ENCODE measurements at regions not wholly inside any gene's neighbourhood (a gene's known extent, or its start where the extent isn't known, plus 50 kb on each side); places are given as distances from the start of the nearest gene placed in this dataset.
"Not testable (repeated sequence)": the region's sequence is repeated elsewhere in the genome, so short reads cannot be mapped to it uniquely, and the experiment has no call there.

DNA sequence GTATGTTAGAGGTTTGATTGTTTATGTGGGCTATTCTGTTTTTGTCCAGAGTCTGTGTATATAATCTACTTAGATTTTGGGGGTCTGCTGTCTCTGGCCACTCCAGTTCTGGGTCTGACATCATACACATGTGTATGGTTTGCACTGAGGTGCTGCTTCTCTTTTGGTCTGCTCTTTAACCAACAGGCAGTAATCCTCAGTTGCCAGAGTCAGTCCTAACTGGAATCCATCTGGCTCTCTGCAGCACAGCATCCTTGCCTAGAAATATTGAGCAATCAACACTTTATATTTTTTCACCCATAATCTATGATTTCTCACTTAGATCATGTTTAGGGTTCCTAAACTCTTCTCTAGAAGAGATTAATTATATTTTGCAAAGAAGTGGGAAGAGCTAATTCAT is 98.3 kb upstream of the SFRP2 start:
- no peak overlapping the region for H3K4me3 ChIP-seq (ENCODE audit: low read length)
- no peak for DNase-seq (ENCODE audit: low read depth)
- TF ChIP-seq CTCF (conservative IDR thresholded peaks at IDR 0.05; ENCODE audit: low read depth, low read length), result no peak

DNA sequence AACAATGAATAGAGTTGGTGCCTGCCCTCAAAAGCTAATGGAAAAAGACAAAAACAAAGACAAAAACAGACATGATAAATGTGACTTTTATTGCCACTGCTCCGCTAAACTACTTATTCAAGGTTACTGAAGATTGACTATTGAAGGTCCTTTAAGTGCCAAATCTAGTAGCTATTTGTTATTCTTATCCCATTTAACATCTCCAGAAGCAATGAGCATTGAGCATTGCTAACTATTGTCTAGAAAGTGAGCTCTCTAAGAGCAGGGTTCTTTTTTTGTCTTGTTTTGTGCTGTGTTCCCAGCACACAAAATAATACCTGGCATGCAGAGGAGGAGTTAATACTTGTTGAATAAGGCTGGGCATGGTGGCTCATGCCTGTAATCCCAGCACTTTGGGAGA is 95.4 kb upstream of the SFRP2 start:
- DNase-seq (ENCODE audit: low read depth), result no peak
- H3K4me3 ChIP-seq (ENCODE audit: low read length), result no peak overlapping the region
- no peak for TF ChIP-seq CTCF (conservative IDR thresholded peaks at IDR 0.05; ENCODE audit: low read depth, low read length)

- H3K4me3 ChIP-seq (ENCODE audit: low read length), result no peak overlapping the region
- DNase-seq (ENCODE audit: low read depth), result no peak
- no peak for TF ChIP-seq CTCF (conservative IDR thresholded peaks at IDR 0.05; ENCODE audit: low read depth, low read length)
Measured at GRCh38 chr4:153880983-153881382, 92.1 kb upstream of the SFRP2 start.

- DNase-seq (ENCODE audit: low read depth), result no peak
- H3K4me3 ChIP-seq (ENCODE audit: low read length), result no peak overlapping the region
- TF ChIP-seq CTCF (conservative IDR thresholded peaks at IDR 0.05; ENCODE audit: low read depth, low read length), result no peak
Measured at GRCh38 chr4:153877898-153878297, 89.0 kb upstream of the SFRP2 start.

- no peak for DNase-seq (ENCODE audit: low read depth)
- TF ChIP-seq CTCF (conservative IDR thresholded peaks at IDR 0.05; ENCODE audit: low read depth, low read length), result no peak
- H3K4me3 ChIP-seq (ENCODE audit: low read length), result no peak overlapping the region
Measured at GRCh38 chr4:153873741-153874140, 84.9 kb upstream of the SFRP2 start.

DNA sequence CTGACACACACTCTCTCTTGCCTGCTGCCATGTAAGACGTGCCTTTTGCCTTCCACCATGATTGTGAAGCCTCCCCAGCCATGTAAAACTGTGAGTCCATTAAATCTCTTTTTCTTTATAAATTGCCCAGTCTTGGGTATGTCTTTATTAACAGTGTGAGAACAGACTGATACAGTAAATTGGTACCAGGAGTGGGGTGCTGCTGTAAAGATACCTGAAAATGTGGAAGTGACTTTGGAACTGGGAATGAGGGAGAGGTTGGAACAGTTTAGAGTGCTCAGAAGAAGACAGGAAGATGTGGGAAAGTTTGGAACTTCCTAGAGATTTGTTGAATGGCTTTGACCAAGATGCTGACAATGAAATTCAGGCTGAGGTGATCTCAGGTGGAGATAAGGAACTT is 77.9 kb upstream of the SFRP2 start:
- not testable (repeated sequence) for H3K4me3 ChIP-seq (ENCODE audit: low read length); DNase-seq (ENCODE audit: low read depth)

GRCh38 chr4:153852501-153852900 is 63.6 kb upstream of the SFRP2 start:
- H3K4me3 ChIP-seq (ENCODE audit: low read length), result no peak overlapping the region
- no peak for TF ChIP-seq CTCF (conservative IDR thresholded peaks at IDR 0.05; ENCODE audit: low read depth, low read length)
- DNase-seq (ENCODE audit: low read depth), result no peak
